ENCODE measurements at regions not wholly inside any gene's neighbourhood (a gene's known extent, or its start where the extent isn't known, plus 50 kb on each side); places are given as distances from the start of the nearest gene placed in this dataset.

DNA sequence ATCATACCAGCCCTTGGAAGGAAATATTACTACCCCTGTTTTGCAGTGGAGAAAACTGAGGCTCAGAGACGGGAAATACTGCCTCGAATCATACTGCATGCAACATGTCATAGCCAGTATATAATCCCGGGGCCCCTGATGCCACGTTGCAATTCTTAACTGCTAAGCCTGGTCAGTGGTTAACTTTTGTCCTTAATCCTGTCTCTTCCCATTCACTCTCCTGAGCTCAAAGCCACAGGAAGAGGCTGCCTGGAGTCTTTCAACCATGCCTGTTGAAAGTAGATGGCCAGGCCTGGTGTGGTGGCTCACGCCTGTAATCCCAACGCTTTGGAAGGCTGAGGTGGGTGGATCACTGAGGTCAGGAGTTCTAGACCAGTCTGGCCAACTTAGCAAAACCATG lies 166.6 kb downstream of the MIAT start:
- H3K36me3 ChIP-seq (ENCODE audit: control insufficient read depth in 2 of 4, insufficient read depth in 4 of 4, low read length in 3 of 4): no peaks in the 10 kb centered on the region
- H4K8ac ChIP-seq (ENCODE audit: extremely low read depth, insufficient read depth, low read length): no peak overlapping the region
- no peak overlapping the region for H2BK15ac ChIP-seq (ENCODE audit: low read length)
- H4K5ac ChIP-seq (ENCODE audit: insufficient read length, low read depth, low read length): no peak overlapping the region
- no peaks in the 10 kb centered on the region for H3K23me2 ChIP-seq (ENCODE audit: low read depth, low read length)
- no peak overlapping the region for H3K18ac ChIP-seq (ENCODE audit: extremely low read depth, low read length)
- no peak overlapping the region for H2BK12ac ChIP-seq (ENCODE audit: low read depth, low read length)
- WGBS, 2 experiments (ENCODE audit: extremely low coverage in 1 of 2, insufficient coverage in 1 of 2, insufficient read length in 1 of 2, insufficient replicate concordance in 2 of 2, low coverage in 1 of 2, low lambda C conversion rate in 2 of 2, missing lambda C conversion rate in 1 of 2): 90% methylated on average over 6 of the region's 6 CpGs; no CpG with 5 or more reads in 1 of the 2 experiments
- H3K4me2 ChIP-seq (ENCODE audit: insufficient read depth in 1 of 2, low read depth in 2 of 2, low read length in 2 of 2): no peak overlapping the region
- H2BK5ac ChIP-seq (ENCODE audit: low read depth, low read length): no peak overlapping the region
- no peaks in the 10 kb centered on the region for H3K27me3 ChIP-seq (replicated peaks in 1 of 4; ENCODE audit: control insufficient read depth in 3 of 4, extremely low read depth in 1 of 4, insufficient read depth in 3 of 4, low read length in 3 of 4)
- H2BK20ac ChIP-seq (ENCODE audit: low read length): no peak overlapping the region
- H2BK120ac ChIP-seq (replicated peaks; ENCODE audit: low read depth, low read length): no peak overlapping the region
- no peak overlapping the region for H3K27ac ChIP-seq (ENCODE audit: low read depth, low read length)
- H3K56ac ChIP-seq (replicated peaks; ENCODE audit: insufficient read length, low read depth, low read length): no peak overlapping the region
- no peak overlapping the region for H4K91ac ChIP-seq (replicated peaks; ENCODE audit: insufficient read length, low read length)
- no peak overlapping the region for H3K4me3 ChIP-seq (ENCODE audit: extremely low read depth in 1 of 4, insufficient read depth in 2 of 4, low read depth in 3 of 4, low read length in 4 of 4)
- CTCF ChIA-PET (ENCODE audit: partially characterized antibody): interaction anchor here (0.5 to 2.6 kb wide), 6 partner anchors 11 to 455 kb away, joined by 3 to 16 read pairs (median 5); no protein-coding TSS in a partner anchor
- H3K9ac ChIP-seq (replicated peaks in 1 of 4; ENCODE audit: extremely low read depth in 1 of 4, low read depth in 3 of 4, low read length in 3 of 4): no peak overlapping the region
- no peak overlapping the region for H2AFZ ChIP-seq (ENCODE audit: low read length)
- H2AK5ac ChIP-seq (ENCODE audit: low read depth, low read length): no peak overlapping the region
- no peak overlapping the region for H3K14ac ChIP-seq (ENCODE audit: insufficient read length)
- H3K79me1 ChIP-seq (ENCODE audit: low read depth, low read length): no peaks in the 10 kb centered on the region
- no peaks in the 10 kb centered on the region; a peak in 1 of 7 replicates for H3K4me1 ChIP-seq (replicated peaks in 1 of 4; ENCODE audit: control insufficient read depth in 3 of 4, insufficient read depth in 4 of 4, low read length in 3 of 4)
- FAIRE-seq (no peak), DNase-seq (ENCODE audit: low read depth in 1 of 2, low spot score in 2 of 2) (no peak)
- POLR2A ChIA-PET (ENCODE audit: partially characterized antibody): interaction anchor here (0.6 kb wide), 1 partner anchor 24 kb away, joined by 3 read pairs; no protein-coding TSS in a partner anchor
- no peaks in the 10 kb centered on the region for H4K20me1 ChIP-seq (replicated peaks in 1 of 2; ENCODE audit: control insufficient read depth in 1 of 2, insufficient read depth in 2 of 2, low read length in 2 of 2)
- no peak overlapping the region for H3K4ac ChIP-seq (replicated peaks; ENCODE audit: insufficient read length, low read depth, low read length)
- H3K9me3 ChIP-seq (ENCODE audit: insufficient read depth in 2 of 2, low read depth in 1 of 2, low read length in 1 of 2): peaks cover 6 to 7% of the 10 kb centered on the region in 2 experiments; a peak in 3 of 4 replicates
- H3K23ac ChIP-seq (ENCODE audit: insufficient read length): no peak overlapping the region
- no peaks in the 10 kb centered on the region for H3K79me2 ChIP-seq (ENCODE audit: control insufficient read depth in 1 of 2, insufficient read depth in 2 of 2, low read length in 2 of 2)
- TF ChIP-seq RAD21 (IDR thresholded peaks at IDR 0.05 in 1 of 2, conservative IDR thresholded peaks at IDR 0.05 in 1 of 2; ENCODE audit: low read depth in 2 of 2, low read length in 2 of 2) (no peak), EP300 (IDR thresholded peaks at IDR 0.05; ENCODE audit: borderline replicate concordance in 1 of 2, low read depth in 2 of 2, low read length in 2 of 2) (no peak), RXRA (IDR thresholded peaks at IDR 0.05; ENCODE audit: insufficient read depth, low read depth, low read length) (no peak), CHD2 (IDR thresholded peaks at IDR 0.05; ENCODE audit: low read length) (no peak), NANOG (IDR thresholded peaks at IDR 0.05; ENCODE audit: insufficient read depth, low read depth, low read length, poor library complexity, severe bottlenecking) (no peak), CREB1 (IDR thresholded peaks at IDR 0.05) (no peak), CBX5 (IDR thresholded peaks at IDR 0.05; ENCODE audit: low read depth, low read length) (no peak), EGR1 (IDR thresholded peaks at IDR 0.05; ENCODE audit: borderline replicate concordance, low read depth, low read length) (no peak), RFX5 (IDR thresholded peaks at IDR 0.05; ENCODE audit: borderline replicate concordance, low read depth, low read length) (no peak), NRF1 (IDR thresholded peaks at IDR 0.05; ENCODE audit: low read depth, low read length) (no peak)
- TF ChIP-seq, protein P1, sequence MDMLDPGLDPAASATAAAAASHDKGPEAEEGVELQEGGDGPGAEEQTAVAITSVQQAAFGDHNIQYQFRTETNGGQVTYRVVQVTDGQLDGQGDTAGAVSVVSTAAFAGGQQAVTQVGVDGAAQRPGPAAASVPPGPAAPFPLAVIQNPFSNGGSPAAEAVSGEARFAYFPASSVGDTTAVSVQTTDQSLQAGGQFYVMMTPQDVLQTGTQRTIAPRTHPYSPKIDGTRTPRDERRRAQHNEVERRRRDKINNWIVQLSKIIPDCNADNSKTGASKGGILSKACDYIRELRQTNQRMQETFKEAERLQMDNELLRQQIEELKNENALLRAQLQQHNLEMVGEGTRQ (IDR thresholded peaks at IDR 0.05; ENCODE audit: low read length): no peak
- TF ChIP-seq, protein P2, sequence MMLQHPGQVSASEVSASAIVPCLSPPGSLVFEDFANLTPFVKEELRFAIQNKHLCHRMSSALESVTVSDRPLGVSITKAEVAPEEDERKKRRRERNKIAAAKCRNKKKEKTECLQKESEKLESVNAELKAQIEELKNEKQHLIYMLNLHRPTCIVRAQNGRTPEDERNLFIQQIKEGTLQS (IDR thresholded peaks at IDR 0.05; ENCODE audit: insufficient read depth, low read depth, low read length): no peak

Measured in H1 (cell line).